Astrocyte (in vitro differentiated cells and primary cell): ENCODE measurements at regions not wholly inside any gene's neighbourhood (a gene's known extent, or its start where the extent isn't known, plus 50 kb on each side); places are given as distances from the start of the nearest gene placed in this dataset.

Experiments
- EZH2 ChIP-seq: IDR thresholded peaks from 2 replicates; pipeline ENCODE4 v1.6.1; 2012; ENCODE audit warnings: mild to moderate bottlenecking, low read length, inconsistent platforms; ENCODE audit not compliant: insufficient read depth
- TF ChIP-seq, protein P1 (sequence below): IDR thresholded peaks from 2 replicates; pipeline ENCODE4 v1.5.1; 2011; ENCODE audit warnings: low read depth, mild to moderate bottlenecking, inconsistent platforms, low read length, moderate library complexity; ENCODE audit not compliant: insufficient read depth

DNA sequence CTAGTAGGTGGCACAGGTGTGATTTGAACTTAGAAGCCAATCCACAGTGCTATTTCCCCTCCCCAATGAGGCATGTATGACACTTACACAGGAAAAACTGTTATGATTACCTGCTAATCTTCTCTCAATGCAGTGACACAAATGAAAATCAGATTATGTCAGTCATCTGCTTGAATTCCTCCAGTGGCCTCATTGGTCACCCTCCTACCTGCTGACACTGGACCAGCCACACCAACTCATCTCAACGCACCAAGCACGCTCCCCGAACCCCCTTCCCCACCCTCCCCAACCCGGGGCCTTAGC, 82.2 kb upstream of the SEC11C start:
- TF ChIP-seq, protein P1, sequence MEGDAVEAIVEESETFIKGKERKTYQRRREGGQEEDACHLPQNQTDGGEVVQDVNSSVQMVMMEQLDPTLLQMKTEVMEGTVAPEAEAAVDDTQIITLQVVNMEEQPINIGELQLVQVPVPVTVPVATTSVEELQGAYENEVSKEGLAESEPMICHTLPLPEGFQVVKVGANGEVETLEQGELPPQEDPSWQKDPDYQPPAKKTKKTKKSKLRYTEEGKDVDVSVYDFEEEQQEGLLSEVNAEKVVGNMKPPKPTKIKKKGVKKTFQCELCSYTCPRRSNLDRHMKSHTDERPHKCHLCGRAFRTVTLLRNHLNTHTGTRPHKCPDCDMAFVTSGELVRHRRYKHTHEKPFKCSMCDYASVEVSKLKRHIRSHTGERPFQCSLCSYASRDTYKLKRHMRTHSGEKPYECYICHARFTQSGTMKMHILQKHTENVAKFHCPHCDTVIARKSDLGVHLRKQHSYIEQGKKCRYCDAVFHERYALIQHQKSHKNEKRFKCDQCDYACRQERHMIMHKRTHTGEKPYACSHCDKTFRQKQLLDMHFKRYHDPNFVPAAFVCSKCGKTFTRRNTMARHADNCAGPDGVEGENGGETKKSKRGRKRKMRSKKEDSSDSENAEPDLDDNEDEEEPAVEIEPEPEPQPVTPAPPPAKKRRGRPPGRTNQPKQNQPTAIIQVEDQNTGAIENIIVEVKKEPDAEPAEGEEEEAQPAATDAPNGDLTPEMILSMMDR = no peak
- no peak for TF ChIP-seq EZH2
